ENCODE measurements at regions not wholly inside any gene's neighbourhood (a gene's known extent, or its start where the extent isn't known, plus 50 kb on each side); places are given as distances from the start of the nearest gene placed in this dataset.

DNA sequence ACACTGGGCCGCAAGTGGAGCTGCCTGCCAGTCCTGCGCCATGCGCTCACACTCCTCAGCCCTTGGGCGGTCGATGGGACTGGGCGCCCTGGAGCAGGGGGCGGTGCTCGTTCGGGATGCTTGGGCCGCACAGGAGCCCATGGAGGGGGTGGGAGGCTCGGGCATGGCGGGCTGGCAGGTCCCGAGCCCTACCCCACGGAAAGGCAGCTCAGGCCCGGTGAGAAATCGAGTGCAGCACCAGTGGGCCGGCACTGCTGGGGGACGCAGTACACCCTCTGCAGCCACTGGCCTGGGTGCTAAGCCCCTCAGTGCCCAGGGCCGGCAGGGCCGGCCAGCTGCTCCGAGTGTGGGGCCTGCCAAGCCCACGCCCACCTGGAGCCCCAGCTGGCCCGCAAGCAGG lies 328.7 kb upstream of the LRRC4C start (continued):
- no peak for TF ChIP-seq AHR (CRISPR knock-in tag; IDR thresholded peaks at IDR 0.05)
- no peak for TF ChIP-seq ZNF367 (CRISPR knock-in tag; IDR thresholded peaks at IDR 0.05; ENCODE audit: borderline replicate concordance)
- no peak for TF ChIP-seq YEATS4 (CRISPR knock-in tag; IDR thresholded peaks at IDR 0.05; ENCODE audit: borderline replicate concordance)

DNA sequence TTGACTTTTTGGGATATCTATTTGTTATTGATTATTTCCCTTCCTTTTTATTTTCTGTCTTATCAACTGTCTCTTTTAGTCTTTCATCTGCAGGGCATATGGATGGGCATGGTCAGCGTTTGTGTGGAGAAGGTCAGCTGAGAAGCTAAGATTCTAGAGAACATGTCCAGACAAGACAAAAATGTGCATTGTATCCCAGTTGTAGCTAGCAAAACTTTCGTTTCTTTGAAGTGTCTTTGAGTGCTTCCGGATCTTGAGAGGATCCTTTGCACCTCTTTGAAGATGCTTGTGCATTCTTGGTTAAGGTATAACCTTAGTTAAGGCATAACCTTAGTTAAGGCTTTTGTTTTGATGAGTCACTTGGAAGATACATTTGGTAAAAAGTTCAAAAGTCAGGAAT lies 329.9 kb upstream of the LRRC4C start:
- in situ Hi-C loops (cut with HindIII; ENCODE audit: extremely low pct_ligation_motif_present, low pct_unique_long_range_greater_than_20kb), result no loop called here
- CTCF ChIA-PET (ENCODE audit: low intra/inter-chr PET ratio, low total read pairs), result no interaction called here
- TF ChIP-seq, protein P1, sequence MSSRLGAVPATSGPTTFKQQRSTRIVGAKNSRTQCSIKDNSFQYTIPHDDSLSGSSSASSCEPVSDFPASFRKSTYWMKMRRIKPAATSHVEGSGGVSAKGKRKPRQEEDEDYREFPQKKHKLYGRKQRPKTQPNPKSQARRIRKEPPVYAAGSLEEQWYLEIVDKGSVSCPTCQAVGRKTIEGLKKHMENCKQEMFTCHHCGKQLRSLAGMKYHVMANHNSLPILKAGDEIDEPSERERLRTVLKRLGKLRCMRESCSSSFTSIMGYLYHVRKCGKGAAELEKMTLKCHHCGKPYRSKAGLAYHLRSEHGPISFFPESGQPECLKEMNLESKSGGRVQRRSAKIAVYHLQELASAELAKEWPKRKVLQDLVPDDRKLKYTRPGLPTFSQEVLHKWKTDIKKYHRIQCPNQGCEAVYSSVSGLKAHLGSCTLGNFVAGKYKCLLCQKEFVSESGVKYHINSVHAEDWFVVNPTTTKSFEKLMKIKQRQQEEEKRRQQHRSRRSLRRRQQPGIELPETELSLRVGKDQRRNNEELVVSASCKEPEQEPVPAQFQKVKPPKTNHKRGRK (CRISPR knock-in tag; IDR thresholded peaks at IDR 0.05), result no peak
- no peak for TF ChIP-seq MBNL3 (CRISPR knock-in tag; conservative IDR thresholded peaks at IDR 0.05)
- TF ChIP-seq, protein P2, sequence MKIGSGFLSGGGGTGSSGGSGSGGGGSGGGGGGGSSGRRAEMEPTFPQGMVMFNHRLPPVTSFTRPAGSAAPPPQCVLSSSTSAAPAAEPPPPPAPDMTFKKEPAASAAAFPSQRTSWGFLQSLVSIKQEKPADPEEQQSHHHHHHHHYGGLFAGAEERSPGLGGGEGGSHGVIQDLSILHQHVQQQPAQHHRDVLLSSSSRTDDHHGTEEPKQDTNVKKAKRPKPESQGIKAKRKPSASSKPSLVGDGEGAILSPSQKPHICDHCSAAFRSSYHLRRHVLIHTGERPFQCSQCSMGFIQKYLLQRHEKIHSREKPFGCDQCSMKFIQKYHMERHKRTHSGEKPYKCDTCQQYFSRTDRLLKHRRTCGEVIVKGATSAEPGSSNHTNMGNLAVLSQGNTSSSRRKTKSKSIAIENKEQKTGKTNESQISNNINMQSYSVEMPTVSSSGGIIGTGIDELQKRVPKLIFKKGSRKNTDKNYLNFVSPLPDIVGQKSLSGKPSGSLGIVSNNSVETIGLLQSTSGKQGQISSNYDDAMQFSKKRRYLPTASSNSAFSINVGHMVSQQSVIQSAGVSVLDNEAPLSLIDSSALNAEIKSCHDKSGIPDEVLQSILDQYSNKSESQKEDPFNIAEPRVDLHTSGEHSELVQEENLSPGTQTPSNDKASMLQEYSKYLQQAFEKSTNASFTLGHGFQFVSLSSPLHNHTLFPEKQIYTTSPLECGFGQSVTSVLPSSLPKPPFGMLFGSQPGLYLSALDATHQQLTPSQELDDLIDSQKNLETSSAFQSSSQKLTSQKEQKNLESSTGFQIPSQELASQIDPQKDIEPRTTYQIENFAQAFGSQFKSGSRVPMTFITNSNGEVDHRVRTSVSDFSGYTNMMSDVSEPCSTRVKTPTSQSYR (CRISPR knock-in tag; IDR thresholded peaks at IDR 0.05; ENCODE audit: borderline replicate concordance), result no peak
- no peak for TF ChIP-seq TBL1XR1 (IDR thresholded peaks at IDR 0.05; ENCODE audit: borderline replicate concordance, low read length, partially characterized antibody)
- no peak for TF ChIP-seq SCMH1 (CRISPR knock-in tag; IDR thresholded peaks at IDR 0.05; ENCODE audit: borderline replicate concordance)
- no peak for TF ChIP-seq NRL (CRISPR knock-in tag; IDR thresholded peaks at IDR 0.05; ENCODE audit: borderline replicate concordance)
- no peak for TF ChIP-seq HNF4G (IDR thresholded peaks at IDR 0.05; ENCODE audit: borderline replicate concordance, low read depth, low read length)
- TF ChIP-seq HNF4G (CRISPR knock-in tag; IDR thresholded peaks at IDR 0.05; ENCODE audit: borderline replicate concordance, low read depth), result no peak
- TF ChIP-seq ZNF331 (CRISPR knock-in tag; IDR thresholded peaks at IDR 0.05), result no peak
- no peak for TF ChIP-seq ZNF777 (CRISPR knock-in tag; IDR thresholded peaks at IDR 0.05)
- TF ChIP-seq MED8 (CRISPR knock-in tag; IDR thresholded peaks at IDR 0.05; ENCODE audit: insufficient replicate concordance), result no peak
- TF ChIP-seq FOSL1 (CRISPR knock-in tag; IDR thresholded peaks at IDR 0.05; ENCODE audit: borderline replicate concordance), result no peak
- TF ChIP-seq ZFP37 (CRISPR knock-in tag; IDR thresholded peaks at IDR 0.05; ENCODE audit: borderline replicate concordance), result no peak
- no peak for TF ChIP-seq ZNF121 (CRISPR knock-in tag; IDR thresholded peaks at IDR 0.05)
- no peak for TF ChIP-seq REXO4 (CRISPR knock-in tag; IDR thresholded peaks at IDR 0.05; ENCODE audit: borderline replicate concordance)

More for the DNA sequence above, 329.9 kb upstream of the LRRC4C start:
- no peaks in the 10 kb centered on the region for H3K27me3 ChIP-seq (ENCODE audit: control insufficient read depth in 1 of 2, insufficient read depth in 2 of 2, low read length in 2 of 2)
- 3% methylated on average over 3 of the region's 3 CpGs for WGBS (ENCODE audit: low lambda C conversion rate)
- peaks cover 92% of the 10 kb centered on the region for H3K9me3 ChIP-seq (ENCODE audit: low read length)
- FAIRE-seq (no peak), DNase-seq (ENCODE audit: low spot score) (no peak), ATAC-seq (no peak)
- no peak overlapping the region for H3K4me2 ChIP-seq (ENCODE audit: low read depth, low read length)
- no peak overlapping the region for H3K27ac ChIP-seq (ENCODE audit: extremely low read length, insufficient read depth, low read length)
- POLR2A ChIA-PET, result no interaction called here
- no TSS peak for BruUV-seq (replicated peaks)
- H3K36me3 ChIP-seq (replicated peaks in 1 of 2; ENCODE audit: control insufficient read depth in 1 of 2, insufficient read depth in 2 of 2, low read length in 2 of 2), result no peaks in the 10 kb centered on the region
- no peaks in the 10 kb centered on the region for H4K20me1 ChIP-seq (ENCODE audit: insufficient read depth, low read length)
- intact Hi-C loops (cut with micrococcal nuclease; ENCODE audit: unreplicated experiment), result no loop called here
- H3K4me3 ChIP-seq (replicated peaks in 1 of 3; ENCODE audit: insufficient read depth in 1 of 3, low read depth in 2 of 3, low read length in 3 of 3), result no peak overlapping the region
- no peaks in the 10 kb centered on the region for H3K4me1 ChIP-seq (ENCODE audit: insufficient read depth, low read length)
- H2AFZ ChIP-seq (ENCODE audit: low read length), result no peak overlapping the region
- no peaks in the 10 kb centered on the region for H3K79me2 ChIP-seq (ENCODE audit: insufficient read depth, low read length)
- no peak overlapping the region for H3K9ac ChIP-seq (ENCODE audit: insufficient read depth, low read depth, low read length)
